HEK293 (cell line): ENCODE measurements at regions not wholly inside any gene's neighbourhood (a gene's known extent, or its start where the extent isn't known, plus 50 kb on each side); places are given as distances from the start of the nearest gene placed in this dataset.

Experiments used
- ZBTB49 ChIP-seq: fragments of 450-650 bp; formaldehyde crosslinking; IDR thresholded peaks from 2 replicates; pipeline ENCODE4 v1.5.1; 2016; ENCODE audit warnings: missing biosample characterization, missing genetic modification characterization, low read depth
- ZNF776 ChIP-seq: fragments of 450-650 bp; formaldehyde crosslinking; IDR thresholded peaks from 2 replicates; pipeline ENCODE4 v1.5.0; 2017; ENCODE audit warnings: missing biosample characterization, missing genetic modification characterization, borderline replicate concordance

DNA sequence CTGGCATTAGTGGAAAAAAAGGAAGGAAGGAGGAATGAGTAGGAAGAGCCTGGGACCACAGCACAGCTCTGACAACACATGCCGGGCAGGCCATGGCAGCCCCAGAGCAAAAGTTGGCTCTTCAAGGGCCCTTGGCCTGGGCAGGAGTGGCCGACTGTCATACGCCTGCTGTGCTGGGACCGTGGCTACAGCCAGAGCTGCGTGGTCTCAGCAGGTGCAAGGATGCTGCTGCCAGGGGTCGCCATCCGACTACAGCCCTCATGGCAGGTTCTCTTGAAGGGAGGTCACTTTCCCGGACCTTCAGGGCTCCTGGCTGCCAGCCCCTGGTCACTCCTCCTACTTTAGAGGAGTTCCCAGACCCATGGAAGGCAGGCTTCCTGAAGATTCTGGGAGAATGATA lies 109.9 kb downstream of the ARL4C start:
- TF ChIP-seq ZNF776 (tag by site-specific recombination) (no peak), ZBTB49 (tag by site-specific recombination) (no peak)
